H9 (cell line): ENCODE measurements at regions not wholly inside any gene's neighbourhood (a gene's known extent, or its start where the extent isn't known, plus 50 kb on each side); places are given as distances from the start of the nearest gene placed in this dataset.

Experiments
- DNase-seq: peaks from one replicate; pipeline ENCODE4 v3.0.0-alpha.2; 2017
- H2AFZ ChIP-seq: one replicate; pipeline ENCODE4 v1.6.1; 2013; ENCODE audit warnings: mild to moderate bottlenecking, low read length, control low read depth, moderate library complexity
- H2AK5ac ChIP-seq: 2 replicates; pipeline ENCODE4 v1.6.1; 2013; ENCODE audit warnings: low read length, control low read depth, mixed read lengths; ENCODE audit not compliant: insufficient read length
- H2BK120ac ChIP-seq: one replicate; pipeline ENCODE4 v1.6.1; 2013; ENCODE audit warnings: low read depth, mild to moderate bottlenecking, low read length, control low read depth, inconsistent platforms; ENCODE audit not compliant: poor library complexity, severe bottlenecking
- H2BK12ac ChIP-seq: 2 replicates; pipeline ENCODE4 v1.6.1; 2013; ENCODE audit warnings: low read length, control low read depth, mixed read lengths, low read depth; ENCODE audit not compliant: insufficient read length
- H2BK15ac ChIP-seq: 2 replicates; pipeline ENCODE4 v1.6.1; 2013; ENCODE audit warnings: low read depth, low read length, control low read depth
- H2BK20ac ChIP-seq: one replicate; pipeline ENCODE4 v1.6.1; 2013; ENCODE audit warnings: low read depth, mild to moderate bottlenecking, low read length, control low read depth, inconsistent platforms; ENCODE audit not compliant: poor library complexity, severe bottlenecking
- H2BK5ac ChIP-seq: 2 replicates; pipeline ENCODE4 v1.6.1; 2013; ENCODE audit warnings: low read length, control low read depth, mixed read lengths; ENCODE audit not compliant: insufficient read length
- H3K14ac ChIP-seq: 2 replicates; pipeline ENCODE4 v1.6.1; 2013; ENCODE audit warnings: low read length, control low read depth; ENCODE audit not compliant: insufficient read depth
- H3K18ac ChIP-seq: 2 replicates; pipeline ENCODE4 v1.6.1; 2013; ENCODE audit warnings: low read depth, mild to moderate bottlenecking, mixed read lengths, low read length, control low read depth; ENCODE audit not compliant: insufficient read length
- H3K23ac ChIP-seq: 2 replicates; pipeline ENCODE4 v1.6.1; 2013; ENCODE audit warnings: low read length, control low read depth, mixed read lengths, low read depth; ENCODE audit not compliant: insufficient read length
- H3K23me2 ChIP-seq: 2 replicates; pipeline ENCODE4 v1.6.1; 2013; ENCODE audit warnings: low read depth, mild to moderate bottlenecking, mixed read lengths, low read length, control low read depth; ENCODE audit not compliant: insufficient read length, poor library complexity, severe bottlenecking
- H3K27ac ChIP-seq: 2 replicates; pipeline ENCODE4 v1.5.1; 2013; ENCODE audit warnings: low read length, control low read depth, mixed read lengths, low read depth; ENCODE audit not compliant: insufficient read length
- H3K27me3 ChIP-seq: 2 replicates; pipeline ENCODE4 v1.6.1; 2013; ENCODE audit warnings: low read length, control low read depth, inconsistent platforms; ENCODE audit not compliant: insufficient read depth
- H3K4ac ChIP-seq: 2 replicates; pipeline ENCODE4 v1.6.1; 2013; ENCODE audit warnings: low read depth, mild to moderate bottlenecking, control low read depth, inconsistent platforms, low read length, moderate library complexity
- H3K4me1 ChIP-seq: 2 replicates; pipeline ENCODE4 v1.6.1; 2013; ENCODE audit warnings: low read length, control low read depth, inconsistent platforms; ENCODE audit not compliant: insufficient read depth
- H3K4me2 ChIP-seq: 2 replicates; pipeline ENCODE4 v1.6.1; 2013; ENCODE audit warnings: low read length, control low read depth, mixed read lengths; ENCODE audit not compliant: insufficient read length, insufficient read depth
- H3K56ac ChIP-seq: 2 replicates; pipeline ENCODE4 v1.6.1; 2013; ENCODE audit warnings: low read depth, mild to moderate bottlenecking, mixed read lengths, low read length, control low read depth; ENCODE audit not compliant: insufficient read length
- H3K79me1 ChIP-seq: 2 replicates; pipeline ENCODE4 v1.6.1; 2013; ENCODE audit warnings: low read depth, mild to moderate bottlenecking, moderate library complexity, low read length, control low read depth, inconsistent platforms; ENCODE audit not compliant: insufficient read depth, poor library complexity, severe bottlenecking
- H3K79me2 ChIP-seq: 2 replicates; pipeline ENCODE4 v1.6.1; 2013; ENCODE audit warnings: low read length, control low read depth, inconsistent platforms; ENCODE audit not compliant: insufficient read depth
- H3K9ac ChIP-seq: 2 replicates; pipeline ENCODE4 v1.6.1; 2013; ENCODE audit warnings: low read length, control low read depth, mixed read lengths; ENCODE audit not compliant: insufficient read length; ENCODE audit errors: extremely low read depth
- H3K9me3 ChIP-seq: one replicate; pipeline ENCODE4 v1.6.1; 2013; ENCODE audit warnings: low read depth, low read length, inconsistent platforms; ENCODE audit not compliant: control insufficient read depth
- H3T11ph ChIP-seq: one replicate; pipeline ENCODE4 v1.6.1; 2013; ENCODE audit warnings: mild to moderate bottlenecking, low read length, control low read depth, inconsistent platforms
- H4K20me1 ChIP-seq: one replicate; pipeline ENCODE4 v1.6.1; 2013; ENCODE audit not compliant: control insufficient read depth, insufficient read length, insufficient read depth
- H4K5ac ChIP-seq: 2 replicates; pipeline ENCODE4 v1.6.1; 2013; ENCODE audit warnings: low read depth, mild to moderate bottlenecking, mixed read lengths, low read length, control low read depth; ENCODE audit not compliant: insufficient read length
- H4K8ac ChIP-seq: replicated peaks from 2 replicates; pipeline ENCODE4 v1.6.1; 2013; ENCODE audit warnings: low read length, control low read depth, mixed read lengths, low read depth; ENCODE audit not compliant: insufficient read length
- H4K91ac ChIP-seq: 2 replicates; pipeline ENCODE4 v1.6.1; 2013; ENCODE audit warnings: low read depth, mild to moderate bottlenecking, moderate library complexity, mixed read lengths, low read length, control low read depth; ENCODE audit not compliant: insufficient read length
- H3K27ac Mint-ChIP-seq, 3 experiments: 2 replicates in 2 of 3; 3 replicates in 1 of 3; pipeline ENCODE4 v1.8.0; 2020 to 2021; ENCODE audit warnings: mixed read lengths in 3 of 3, mild to moderate bottlenecking in 1 of 3, moderate library complexity in 1 of 3
- H3K27me3 Mint-ChIP-seq: 2 replicates; pipeline ENCODE4 v1.8.0; 2021; ENCODE audit warnings: low read depth, mild to moderate bottlenecking, moderate library complexity, mixed read lengths
- H3K36me3 Mint-ChIP-seq, 3 experiments: 2 replicates in 2 of 3; 3 replicates in 1 of 3; pipeline ENCODE4 v1.8.0; 2020 to 2021; ENCODE audit warnings: low read depth in 3 of 3, mixed read lengths in 3 of 3; ENCODE audit not compliant: insufficient read depth in 1 of 3
- H3K4me1 Mint-ChIP-seq, 2 experiments: 2 replicates each; pipeline ENCODE4 v1.8.0; 2020; ENCODE audit warnings: mixed read lengths in 2 of 2
- H3K4me3 Mint-ChIP-seq, 2 experiments: 2 replicates in 1 of 2; 3 replicates in 1 of 2; pipeline ENCODE4 v1.8.0; 2020 to 2021; ENCODE audit warnings: mild to moderate bottlenecking in 2 of 2, mixed read lengths in 2 of 2, moderate library complexity in 1 of 2
- H3K9me3 Mint-ChIP-seq, 2 experiments: 2 replicates in 1 of 2; 3 replicates in 1 of 2; pipeline ENCODE4 v1.8.0; 2020; ENCODE audit warnings: mild to moderate bottlenecking in 2 of 2, mixed read lengths in 2 of 2, moderate library complexity in 1 of 2
- CTCF ChIP-seq: fragments of 200-600 bp; sonication (generic); conservative IDR thresholded peaks from 3 replicates; pipeline ENCODE4 v1.8.0; 2021; ENCODE audit warnings: antibody characterized with exemption, mild to moderate bottlenecking

GRCh38 chrX:138067415-138067814 lies 501.5 kb downstream of the ZIC3 start:
- Histone ChIP-seq H3K14ac (no peak overlapping the region), H3K9me3 (no peaks in the 10 kb centered on the region), H2AFZ (no peak overlapping the region), H2BK5ac (no peak overlapping the region), H3K27me3 (no peaks in the 10 kb centered on the region), H3K79me2 (no peaks in the 10 kb centered on the region), H3K56ac (no peak overlapping the region), H3T11ph (no peak overlapping the region), H2AK5ac (no peak overlapping the region), H3K18ac (no peak overlapping the region), H3K23me2 (no peaks in the 10 kb centered on the region), H3K4ac (no peak overlapping the region), H2BK120ac (no peak overlapping the region), H3K4me2 (no peak overlapping the region), H3K79me1 (no peaks in the 10 kb centered on the region), H3K23ac (no peak overlapping the region), H4K20me1 (no peaks in the 10 kb centered on the region), H4K8ac (no peak overlapping the region), H3K4me1 (no peaks in the 10 kb centered on the region), H4K5ac (no peak overlapping the region), H2BK20ac (no peak overlapping the region), H3K9ac (no peak overlapping the region), H3K27ac (no peak overlapping the region), H2BK15ac (no peak overlapping the region), H4K91ac (no peak overlapping the region), H2BK12ac (no peak overlapping the region)
- Mint-ChIP-seq H3K27me3 (peaks cover 3% of the 10 kb centered on the region), H3K36me3 (no peaks in the 10 kb centered on the region), H3K9me3 (peaks cover 0 to 15% of the 10 kb centered on the region in 2 experiments; a peak in 2 of 5 replicates), H3K4me3 (no peak overlapping the region), H3K4me1 (no peaks in the 10 kb centered on the region), H3K27ac (no peak overlapping the region)
- TF ChIP-seq CTCF = no peak
- DNase-seq = no peak
